SK-N-DZ (cell line): ENCODE measurements at regions not wholly inside any gene's neighbourhood (a gene's known extent, or its start where the extent isn't known, plus 50 kb on each side); places are given as distances from the start of the nearest gene placed in this dataset.

Experiments
- DNase-seq: peaks from one replicate; pipeline ENCODE4 v3.0.0-alpha.2; 2015; ENCODE audit warnings: low spot score

DNA sequence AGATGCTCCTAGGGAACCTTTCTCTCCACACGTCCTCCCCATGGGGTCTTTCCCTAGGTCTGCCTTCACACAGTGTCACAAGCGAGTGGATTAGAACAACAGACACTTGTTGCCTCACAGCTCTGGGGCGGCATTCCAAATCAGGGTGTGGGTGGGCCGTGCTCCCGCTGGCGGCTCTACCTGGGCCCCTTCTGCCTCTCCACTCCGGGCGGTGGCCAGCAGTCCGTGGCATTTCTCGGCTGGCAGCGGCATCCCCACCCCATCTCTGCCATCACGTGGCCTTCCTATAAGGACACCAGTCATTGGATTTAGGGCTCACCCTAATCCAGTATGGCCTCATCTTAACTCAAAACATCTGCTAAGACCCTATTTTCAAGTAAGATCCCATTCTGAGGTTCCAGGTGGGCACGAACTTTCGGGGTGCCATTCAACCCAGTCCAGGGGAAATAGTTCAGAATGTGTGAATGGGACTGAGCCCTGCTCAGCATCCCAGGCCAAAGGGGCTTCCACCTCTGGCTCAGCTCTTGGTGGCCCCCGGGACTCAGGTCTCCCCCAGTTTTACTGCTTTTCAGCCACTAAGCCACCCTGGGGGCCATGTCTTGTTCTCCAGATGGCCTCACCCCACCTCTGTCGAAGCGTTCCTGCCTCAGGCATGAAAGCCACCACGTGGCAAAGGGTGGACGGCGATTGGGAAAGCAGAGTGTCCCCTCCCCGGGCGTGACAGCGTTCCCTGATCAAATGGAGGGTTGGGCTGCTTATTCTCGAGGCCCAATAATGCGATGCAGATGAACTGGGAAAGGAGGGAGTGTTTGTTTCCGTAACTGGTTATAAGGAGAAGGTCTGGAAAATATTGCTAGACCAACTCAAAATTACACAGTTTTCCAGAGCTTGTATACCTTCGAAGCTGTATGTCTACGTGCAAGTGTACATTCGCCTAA is 350.0 kb downstream of the GLRX3 start:
- DNase-seq, result no peak

DNA sequence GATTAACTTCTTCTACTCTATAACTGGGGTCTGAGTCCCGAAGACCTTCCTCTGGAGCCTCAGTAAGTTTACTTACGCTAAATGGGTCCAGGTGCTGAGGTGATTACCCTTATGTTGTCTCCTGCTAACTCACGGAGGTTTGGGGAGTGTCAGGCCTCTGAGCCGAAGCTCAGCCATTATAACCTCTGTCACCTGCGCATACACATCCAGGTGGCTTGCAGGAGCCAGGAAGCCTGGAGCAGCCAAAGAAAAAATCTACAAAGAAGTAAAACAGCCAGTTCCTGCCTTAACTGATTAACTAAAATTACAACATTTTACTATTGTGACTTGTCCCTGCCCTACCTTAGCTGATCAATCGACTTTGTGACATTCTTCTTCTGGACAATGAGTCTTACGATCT is 350.7 kb downstream of the GLRX3 start:
- DNase-seq, result no peak

DNA sequence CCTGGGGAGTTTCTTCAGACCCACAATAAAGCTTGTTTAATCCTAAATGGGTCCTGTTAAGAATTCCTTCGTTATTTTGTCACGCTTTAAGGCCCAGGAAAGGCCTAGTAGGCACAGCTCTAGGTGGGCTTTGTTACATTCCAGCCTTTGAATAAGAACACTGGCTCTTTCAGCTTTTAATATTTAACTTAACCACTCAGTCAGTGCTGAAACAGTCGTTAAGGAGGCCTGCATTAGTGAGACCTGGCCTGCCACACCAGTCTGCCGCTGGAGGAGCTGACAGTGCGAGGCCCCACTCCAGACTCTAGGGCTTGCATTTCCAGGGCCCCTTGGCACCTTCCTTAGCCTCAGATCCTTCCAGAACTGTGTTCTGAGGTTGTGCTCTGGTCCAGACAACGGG is 351.4 kb downstream of the GLRX3 start:
- DNase-seq, result no peak

DNA sequence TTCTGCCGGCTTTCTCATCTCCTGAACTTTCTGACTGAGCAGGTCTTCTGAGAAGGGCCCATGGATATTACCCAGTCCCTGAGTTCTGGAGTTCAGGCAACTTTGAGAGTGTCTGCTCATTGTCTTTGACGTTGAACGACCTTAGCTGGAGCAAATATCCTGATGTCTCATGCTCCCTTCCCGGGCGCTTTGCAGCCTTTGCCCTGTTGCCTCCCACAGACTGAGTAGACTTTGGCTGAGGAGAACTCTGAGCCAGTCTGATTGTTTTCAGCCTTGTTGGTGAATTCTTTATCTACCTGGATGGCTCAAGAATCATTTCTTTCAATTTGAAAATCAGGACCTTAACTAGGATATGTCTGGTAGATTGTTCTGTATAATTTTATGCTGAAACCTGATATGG is 353.7 kb downstream of the GLRX3 start:
- no peak for DNase-seq

DNA sequence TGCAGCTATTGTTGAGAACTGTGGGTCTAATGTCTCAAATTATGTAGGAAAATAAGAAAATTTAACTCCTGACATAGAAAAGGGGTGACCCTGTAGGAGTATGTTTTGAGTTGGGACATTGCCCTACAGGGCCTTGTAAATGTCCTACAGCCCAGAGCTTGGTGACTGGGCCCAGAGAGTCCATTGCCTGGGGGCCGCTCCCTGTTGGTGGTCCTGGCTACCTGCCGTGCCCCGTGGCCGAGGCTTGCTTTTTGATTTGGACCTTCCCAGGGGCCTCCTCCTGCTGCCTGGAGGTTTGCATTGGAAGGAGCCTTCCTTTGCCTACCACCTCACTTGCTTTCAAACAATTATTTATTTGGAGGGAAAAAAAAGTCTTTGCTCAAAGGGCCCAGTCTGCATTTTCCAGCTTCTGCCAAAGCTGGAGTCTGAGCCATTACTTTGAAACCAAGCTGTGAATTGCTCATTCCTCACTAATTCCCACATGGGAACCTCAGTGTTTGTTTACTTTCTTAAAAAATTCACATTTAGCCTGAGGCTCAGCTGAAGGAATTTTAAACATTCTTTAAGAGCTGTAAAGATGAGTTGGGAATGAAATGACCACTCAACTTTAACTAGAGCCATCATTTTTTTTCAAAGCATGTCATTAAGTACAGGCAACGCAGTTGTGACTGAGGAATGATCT is 355.0 kb downstream of the GLRX3 start:
- no peak for DNase-seq

DNA sequence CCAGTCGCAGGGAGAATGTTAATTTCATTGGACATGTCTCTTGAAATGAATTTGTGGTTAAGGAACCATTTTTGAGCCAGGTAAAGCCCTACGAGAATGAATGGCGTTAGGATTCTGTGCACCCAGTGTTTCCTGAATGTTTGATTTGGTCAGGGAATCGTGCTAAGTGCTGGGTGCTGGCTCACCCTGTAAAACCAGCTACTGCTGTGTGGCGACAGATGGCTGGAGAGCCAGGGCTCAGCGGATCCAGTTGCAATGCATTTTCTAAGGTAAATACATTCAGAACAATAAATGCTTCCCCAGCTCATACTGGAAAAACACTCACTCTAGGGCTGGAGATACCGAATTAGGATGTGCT is 355.5 kb downstream of the GLRX3 start:
- DNase-seq, result no peak

DNA sequence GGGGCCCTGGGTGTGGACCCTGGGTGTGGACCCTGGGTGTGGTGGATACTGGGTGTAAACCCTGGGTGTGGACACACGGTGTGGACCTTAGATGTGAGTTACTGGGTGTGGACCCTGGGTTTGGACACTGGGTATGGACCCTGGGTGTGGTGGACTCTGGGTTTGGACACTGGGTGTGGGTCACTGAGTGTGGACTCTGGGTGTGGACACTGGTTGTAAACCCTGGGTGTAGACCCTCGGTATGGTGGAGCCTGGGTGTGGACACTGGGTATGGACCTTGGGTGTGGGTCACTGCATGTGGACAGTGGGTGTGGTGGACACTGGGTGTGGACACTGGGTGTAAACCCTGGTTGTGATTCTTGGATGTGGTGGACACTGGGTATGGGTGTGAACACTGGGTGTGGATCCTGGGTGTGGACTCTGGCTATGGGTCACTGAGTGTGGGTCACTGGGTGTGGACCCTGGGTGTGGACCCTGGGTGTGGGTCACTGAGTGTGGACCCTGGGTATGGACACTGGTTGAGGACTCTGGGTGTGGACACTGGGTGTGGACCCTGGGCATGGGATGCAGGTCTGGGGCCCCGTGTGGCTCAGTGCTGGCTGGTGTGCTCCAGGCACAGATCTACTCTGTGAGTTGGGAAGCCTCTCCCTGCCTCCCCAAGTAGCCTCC is 356.2 kb downstream of the GLRX3 start:
- no peak for DNase-seq

DNA sequence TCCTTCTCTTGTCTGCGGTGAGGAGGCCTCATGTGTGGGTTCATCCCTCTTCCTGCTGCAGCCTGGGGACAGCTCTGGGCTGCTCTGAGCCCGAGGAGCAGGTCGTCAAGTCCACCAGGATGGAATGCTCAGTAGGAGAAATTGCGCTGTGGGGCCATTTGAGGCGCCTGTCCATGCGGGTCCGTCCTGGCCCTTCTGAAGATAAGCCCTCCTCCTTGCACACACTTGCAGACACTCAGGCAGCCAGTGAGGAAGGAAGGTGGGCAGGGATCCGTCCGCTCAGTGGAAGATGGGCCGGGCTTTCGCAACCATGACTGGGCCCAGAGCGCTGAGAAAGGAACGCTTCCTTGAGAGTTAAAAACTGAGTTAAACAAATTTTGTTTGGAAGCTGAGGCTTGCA is 356.8 kb downstream of the GLRX3 start:
- DNase-seq, result no peak

DNA sequence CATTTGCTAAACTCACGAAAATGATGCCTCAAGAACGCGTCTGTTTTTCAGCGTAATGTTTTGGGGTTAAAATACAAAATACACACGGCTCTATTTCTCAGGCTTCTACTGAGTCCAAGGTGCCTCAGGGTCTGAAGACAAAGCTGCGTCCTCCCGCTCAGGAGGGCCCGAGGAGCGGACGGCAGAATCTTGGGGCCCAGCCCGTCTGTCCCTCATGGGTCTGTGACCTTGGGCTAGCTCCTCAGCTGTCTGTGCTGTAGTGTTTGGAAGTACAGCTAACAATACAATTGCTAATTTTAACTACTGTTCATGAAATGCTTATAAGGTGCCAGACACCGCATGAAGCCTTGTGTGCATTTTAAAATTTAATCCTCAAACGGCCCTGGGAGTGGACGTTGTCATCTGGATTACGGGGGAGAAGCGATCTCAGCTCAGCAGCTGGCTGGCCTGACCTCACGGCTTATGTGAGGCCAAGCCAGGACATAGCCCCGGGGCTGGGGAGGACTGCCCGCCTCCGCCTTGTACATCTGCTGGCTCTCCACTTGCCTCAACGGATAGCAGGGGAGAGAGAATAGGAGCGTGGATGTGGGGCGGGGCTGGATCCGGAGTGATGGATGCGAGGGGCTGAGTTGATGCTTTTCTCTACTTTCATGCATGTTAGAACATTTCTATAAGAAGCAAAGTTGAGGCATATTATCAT is 357.4 kb downstream of the GLRX3 start:
- DNase-seq, result no peak

DNA sequence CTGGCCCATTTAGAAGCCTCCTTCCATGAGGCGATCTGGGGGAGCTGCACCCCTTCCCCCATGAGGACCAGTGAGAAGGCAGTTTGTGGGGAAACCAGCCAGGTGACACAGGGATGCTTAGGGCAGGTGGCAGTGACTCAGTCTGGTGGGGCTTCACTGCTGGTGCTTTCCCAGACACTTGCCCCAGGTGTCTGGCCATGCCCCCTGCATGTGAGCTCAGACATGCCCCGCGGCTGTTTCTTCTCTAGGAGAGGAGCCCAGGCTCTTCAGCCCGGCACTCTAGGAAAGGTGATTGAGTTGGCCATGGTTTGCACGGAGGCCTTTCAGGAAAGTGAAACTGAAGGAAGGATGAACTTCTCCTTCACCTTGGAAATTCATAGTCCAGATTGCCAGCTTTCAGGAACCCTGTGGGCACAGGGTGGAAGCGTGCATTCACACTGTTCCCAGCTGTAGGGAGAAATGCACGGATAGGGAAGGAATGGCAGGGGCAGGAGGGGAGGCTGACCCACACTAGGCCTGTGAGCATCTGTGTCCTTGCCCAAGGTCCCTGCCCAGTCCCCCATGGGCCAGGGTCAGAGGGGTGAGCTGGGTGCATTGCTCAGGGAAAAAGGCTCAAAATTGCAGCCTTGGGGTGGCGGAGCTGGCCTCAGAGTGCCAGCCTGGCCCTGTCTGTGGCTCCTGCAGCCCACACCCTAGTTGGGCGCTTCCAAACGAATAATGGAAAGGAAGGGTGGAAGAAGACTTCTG is 359.1 kb downstream of the GLRX3 start:
- DNase-seq, result no peak

DNA sequence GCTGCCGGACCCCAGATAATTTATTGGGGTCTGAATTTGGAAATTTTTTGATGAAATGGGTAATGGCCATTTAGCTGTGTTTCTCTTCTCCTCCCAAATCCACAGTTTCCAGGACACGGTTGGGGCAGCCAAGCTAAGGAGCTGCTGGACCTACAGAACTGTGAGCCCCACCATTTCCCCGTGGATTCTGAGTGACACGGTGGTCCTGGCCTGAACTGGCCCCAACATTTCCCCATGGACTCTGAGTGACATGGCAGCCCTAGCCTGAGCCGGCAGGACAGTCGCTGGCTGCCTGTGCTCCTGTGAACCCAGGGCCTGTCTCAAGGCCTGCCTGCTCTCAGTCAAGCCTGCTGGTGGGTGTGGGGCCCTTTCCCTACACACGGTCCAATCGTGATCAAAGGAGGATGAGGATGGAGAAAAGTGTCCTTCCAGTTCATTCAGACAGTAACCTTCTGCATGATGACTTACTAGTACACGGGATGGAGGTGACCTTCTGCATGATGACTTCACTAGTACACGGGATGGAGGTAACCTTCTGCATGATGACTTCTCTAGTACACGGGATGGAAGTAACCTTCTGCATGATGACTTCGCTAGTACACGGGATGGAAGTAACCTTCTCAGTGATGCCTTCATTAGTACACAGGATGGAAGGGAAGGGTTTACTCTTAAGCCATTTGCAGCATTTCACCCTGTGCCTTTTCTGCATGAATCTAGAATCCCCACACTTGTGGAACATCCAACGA is 359.9 kb downstream of the GLRX3 start:
- peak; percentile 9 for DNase-seq

DNA sequence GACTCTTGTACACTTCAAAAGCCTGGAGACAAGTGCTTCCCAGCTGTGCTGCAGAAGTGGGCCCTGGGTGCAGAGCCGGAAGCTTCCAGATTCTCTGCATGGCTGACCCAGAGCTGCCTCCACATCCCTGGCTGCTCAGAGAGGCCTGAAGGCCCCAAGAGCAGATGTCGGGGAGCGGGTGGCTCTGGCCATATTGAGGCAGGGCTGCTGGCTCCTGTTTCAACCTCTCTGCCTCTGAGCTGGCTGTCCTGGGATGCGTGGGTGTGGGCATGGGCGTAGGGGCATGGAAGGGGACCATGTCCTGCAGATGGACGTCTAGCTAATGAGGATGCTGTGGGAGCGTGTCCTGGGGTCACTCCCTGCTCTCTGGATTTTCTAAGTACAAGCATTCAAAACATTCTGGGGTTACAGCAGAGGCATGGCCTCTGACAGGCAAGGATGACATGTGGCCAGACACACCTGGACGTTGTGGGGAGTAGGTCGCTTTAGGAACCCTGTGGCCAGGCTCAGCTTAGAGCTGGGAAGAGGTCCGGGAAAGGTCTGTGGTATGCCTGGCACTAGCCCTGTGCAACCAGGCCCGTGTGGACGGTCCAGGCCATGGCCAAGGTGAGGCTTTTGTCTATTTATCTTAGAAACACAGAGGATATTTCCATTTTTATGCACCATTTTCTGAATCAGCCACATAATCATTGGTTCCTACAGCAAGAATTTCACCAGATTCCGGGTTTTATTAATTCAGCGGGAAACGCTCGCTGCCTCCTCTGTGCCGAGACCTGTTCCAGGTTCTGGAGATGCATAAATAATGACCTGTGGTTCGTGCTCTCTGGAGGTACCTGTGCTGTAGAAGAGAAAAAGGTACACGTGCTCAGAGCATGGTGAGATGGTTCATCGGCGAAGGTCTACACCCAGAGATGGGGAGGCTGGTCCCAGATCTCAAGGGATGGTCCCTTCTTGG is 361.1 kb downstream of the GLRX3 start:
- no peak for DNase-seq

DNA sequence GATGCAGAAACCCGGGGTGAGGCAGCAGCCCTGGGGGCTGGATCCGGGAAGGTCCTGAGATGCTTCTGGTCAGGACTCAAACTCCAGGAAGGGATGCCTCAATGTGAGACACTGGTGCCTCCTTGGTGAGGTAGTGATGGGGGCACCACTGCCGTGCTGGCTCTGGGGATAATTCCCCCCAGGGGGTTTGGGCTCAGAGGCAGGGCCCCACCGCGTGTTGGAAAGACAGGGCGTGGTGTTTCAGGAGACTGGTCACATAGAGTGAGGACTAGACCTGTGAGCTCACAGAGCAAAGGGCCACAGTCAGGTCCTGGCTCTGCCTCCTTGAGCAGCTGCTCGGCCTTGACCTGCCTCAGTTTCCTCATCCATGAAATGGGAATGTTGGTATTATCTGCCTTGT is 361.9 kb downstream of the GLRX3 start:
- no peak for DNase-seq

DNA sequence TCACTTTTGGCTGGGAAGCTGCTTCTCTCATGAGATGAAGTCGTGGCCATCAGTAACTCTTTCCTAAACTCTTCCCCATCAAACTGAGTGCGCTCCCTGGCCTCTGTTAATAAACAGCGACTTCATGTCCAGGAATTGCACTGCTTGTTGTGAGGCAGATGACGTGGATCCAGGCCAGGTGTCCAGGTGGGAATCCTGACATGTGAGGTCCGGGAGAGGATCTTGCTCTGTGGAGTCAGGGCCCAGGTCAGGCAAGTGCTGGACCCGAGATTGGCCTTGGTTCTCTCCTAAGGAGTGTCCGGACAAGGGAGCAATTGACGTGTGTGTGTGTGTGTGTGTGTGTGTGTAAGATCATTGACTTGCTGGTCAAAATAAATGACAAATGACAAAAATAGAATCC is 362.7 kb downstream of the GLRX3 start:
- DNase-seq, result no peak

DNA sequence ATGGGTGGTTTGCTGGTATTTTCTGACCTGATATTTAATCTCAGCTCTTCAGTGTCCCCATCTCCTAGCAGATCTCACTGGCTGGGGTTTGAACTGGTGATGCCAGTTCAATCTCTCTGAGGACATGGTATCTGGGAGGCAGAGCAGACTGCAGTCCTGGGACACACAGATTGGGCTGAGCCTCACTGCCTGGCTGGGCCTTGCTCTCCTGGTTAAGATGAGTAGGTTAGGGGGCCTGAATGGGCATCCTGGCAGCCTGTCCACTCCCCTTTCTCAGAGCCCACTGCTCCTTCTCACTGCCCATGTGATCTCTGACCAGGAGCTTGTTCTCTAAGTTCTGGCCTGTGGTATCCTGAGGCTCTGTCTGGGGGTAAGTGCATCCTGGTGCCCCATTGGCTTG is 363.4 kb downstream of the GLRX3 start:
- no peak for DNase-seq

DNA sequence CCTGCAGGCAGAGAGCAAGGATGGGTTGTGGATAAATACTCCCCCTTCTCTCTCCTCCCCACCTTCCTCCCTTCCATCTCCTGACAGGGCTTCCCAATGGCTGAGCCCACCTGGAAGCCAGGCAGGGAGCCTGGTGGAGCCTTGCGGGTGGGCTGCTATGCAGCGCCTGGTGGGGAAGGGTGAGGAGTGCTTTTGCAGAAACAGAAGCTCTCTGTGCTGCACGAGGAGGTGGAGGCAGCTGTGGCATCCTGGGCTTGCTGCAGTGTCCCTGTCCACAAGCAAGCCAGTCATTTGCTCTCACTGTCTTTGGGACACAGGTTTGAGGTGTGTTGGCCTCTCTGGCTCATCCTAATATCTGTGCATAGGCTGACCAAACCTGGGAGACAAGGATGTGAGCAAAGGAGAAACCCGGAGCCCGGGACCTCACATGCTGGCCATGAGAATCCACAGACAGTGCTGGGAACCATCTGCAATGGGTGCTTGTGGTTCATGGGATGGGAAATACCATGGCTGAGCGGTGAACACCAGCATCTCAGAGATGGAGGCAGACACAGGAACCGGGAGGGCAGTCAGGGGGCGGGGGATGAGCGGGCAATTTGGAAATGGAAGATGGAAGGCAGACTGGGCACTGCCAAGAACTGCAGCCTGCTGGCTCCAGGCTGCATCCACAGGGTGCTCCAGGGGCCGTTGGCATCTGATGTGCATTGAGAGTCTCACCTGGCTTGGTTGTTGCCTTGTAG is 364.2 kb downstream of the GLRX3 start:
- DNase-seq, result no peak

DNA sequence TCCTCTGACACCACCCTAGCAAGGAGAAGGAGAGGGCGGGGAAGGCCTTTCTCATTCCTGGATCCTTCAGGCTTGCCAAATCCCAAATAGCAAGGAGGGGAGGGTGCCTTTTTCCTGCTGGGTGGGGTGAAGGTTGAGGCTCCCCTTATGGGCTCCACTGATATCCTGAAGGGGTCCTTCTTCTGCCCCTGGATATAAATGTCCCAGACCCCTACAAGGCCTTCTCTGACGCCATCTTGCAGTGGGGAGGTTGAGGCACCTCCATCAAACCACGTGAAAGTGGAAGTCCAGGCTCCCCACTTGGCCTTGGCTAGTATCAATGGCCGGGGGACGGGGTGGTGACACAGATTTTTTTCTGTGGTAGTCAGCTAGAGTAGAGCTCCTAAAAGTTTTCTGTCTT is 371.3 kb downstream of the GLRX3 start:
- no peak for DNase-seq

DNA sequence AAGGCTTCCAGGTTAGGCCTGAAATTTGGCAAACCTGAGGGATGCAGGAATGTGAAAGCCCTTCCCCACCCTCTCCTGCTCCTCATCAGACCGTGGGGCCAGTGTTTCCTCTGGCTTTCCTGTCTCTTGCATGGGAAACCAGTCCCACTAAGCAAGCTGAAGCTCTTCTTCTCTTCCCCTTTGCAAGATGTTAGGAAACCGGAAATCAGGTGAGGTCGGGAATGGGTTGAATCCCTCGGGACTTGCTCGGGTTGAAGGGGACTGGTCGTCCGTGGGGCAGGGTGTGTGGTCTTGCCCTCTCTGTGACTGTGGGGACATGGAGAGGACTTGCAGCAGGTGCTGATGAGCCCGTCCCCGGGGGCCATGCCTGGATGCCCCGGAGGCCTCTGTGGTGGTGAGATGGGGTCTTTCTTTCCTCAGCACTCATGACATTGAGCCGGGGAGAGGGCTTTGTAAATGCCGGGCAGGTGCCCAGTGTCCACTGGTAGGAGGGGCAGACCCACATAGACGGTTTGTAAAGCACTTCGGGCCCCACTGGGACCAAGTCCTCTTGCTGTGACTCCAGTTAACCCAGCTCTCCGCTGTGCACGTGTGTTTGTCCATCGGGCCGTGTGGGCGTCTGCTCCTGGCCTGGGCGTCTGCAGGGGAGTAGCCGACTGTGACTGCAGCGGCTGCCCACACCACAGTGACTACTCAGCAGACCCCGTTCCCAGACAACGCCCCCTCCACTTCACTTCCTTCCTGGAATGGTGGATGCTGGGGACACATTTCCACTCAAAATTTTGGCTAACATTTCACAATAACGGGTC is 373.9 kb downstream of the GLRX3 start:
- DNase-seq, result no peak
